NCI-H82 treated with DMSO at 0.1 percent for 48 hours (cell line): ENCODE measurements at regions not wholly inside any gene's neighbourhood (a gene's known extent, or its start where the extent isn't known, plus 50 kb on each side); places are given as distances from the start of the nearest gene placed in this dataset.

Experiments
- DNase-seq: peaks from one replicate; lab custom pipeline; 2025; ENCODE audit not compliant: unreplicated experiment; lab: John Stamatoyannopoulos, UW

DNA sequence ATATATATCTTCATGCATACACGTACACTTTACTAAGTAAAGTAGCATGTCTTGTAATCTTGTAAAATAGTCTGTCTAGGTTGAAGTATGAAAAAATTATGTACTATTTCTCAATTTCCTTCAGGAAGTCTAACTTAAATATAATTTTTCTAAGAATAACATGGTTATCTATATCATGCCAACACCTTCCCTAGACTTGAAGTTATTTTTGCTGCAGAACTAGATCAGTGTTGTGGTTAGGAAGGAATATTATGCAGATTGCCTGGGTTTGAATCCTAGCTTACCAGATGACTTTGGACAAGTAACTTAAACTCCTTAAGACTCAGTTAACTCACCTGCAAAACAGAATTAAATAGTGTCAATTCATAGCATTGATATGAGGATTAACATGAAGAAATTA, 142.2 kb upstream of the SEMA3A start:
- DNase-seq, result no peak

- DNase-seq, result no peak
Observed at GRCh38 chr7:84336303-84336702, 141.7 kb upstream of the SEMA3A start.

GRCh38 chr7:84331616-84332015, 137.0 kb upstream of the SEMA3A start:
- DNase-seq, result no peak

DNA sequence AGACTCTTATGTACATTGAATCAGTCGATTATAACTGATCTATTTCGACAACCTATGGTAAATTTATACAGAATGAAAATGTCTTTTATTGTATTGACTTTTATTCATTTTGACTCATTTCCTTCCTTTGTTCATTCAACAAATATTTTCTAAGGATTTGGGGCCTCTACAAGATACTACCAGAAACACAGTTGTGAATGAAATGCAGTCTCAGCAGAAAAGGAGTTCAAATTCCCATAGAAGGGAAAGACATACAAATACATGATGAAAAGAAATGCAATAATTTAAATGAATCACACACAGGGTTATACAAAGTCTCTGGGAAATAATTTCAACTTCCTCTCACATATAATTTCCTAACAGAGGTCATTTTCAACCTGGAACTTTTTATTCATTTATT, 134.0 kb upstream of the SEMA3A start:
- DNase-seq, result no peak

DNA sequence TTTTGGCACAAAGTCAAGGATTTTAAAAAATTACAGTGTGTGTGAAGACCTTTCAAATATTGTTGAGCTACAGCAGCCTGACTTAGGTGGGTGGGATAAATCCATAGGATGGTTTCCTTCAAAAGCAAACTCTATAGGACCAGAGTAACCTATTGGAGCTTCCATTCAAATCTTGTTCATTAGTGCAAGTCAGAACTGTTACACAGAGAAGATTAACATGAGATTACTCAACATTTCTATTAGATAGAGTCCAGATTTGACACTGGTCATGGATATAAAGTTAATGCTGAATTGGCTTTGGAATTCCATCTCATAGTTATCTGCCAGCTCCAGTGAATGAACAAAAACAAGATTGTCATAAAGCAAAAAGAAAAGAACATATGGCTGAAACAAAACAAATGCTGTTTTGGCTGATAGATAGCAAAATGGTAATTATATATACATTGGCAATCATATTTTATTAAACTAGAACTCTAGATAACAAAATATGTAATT, 129.6 kb upstream of the SEMA3A start:
- DNase-seq, result no peak

- DNase-seq, result no peak
Observed at GRCh38 chr7:84317536-84317935, 122.9 kb upstream of the SEMA3A start.

DNA sequence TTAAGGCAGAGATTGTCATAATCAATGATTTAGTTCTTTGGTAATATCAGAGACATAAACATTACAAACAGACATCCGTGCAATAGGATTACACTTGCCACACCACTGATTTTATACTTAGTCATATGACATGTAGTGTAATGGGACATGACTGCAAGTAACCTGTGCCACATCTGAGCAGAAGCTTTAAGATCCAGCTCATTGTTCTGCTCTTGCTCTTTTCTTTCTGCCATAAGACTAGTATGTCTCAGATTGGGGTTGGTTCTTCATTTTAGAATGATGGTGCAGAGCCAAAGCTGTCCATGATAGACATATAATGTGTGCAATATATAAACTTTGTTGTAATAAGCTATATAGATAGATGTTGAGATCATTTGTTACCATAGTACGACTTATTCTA, 119.7 kb upstream of the SEMA3A start:
- no peak for DNase-seq

GRCh38 chr7:84304407-84304806, 109.8 kb upstream of the SEMA3A start:
- no peak for DNase-seq

DNA sequence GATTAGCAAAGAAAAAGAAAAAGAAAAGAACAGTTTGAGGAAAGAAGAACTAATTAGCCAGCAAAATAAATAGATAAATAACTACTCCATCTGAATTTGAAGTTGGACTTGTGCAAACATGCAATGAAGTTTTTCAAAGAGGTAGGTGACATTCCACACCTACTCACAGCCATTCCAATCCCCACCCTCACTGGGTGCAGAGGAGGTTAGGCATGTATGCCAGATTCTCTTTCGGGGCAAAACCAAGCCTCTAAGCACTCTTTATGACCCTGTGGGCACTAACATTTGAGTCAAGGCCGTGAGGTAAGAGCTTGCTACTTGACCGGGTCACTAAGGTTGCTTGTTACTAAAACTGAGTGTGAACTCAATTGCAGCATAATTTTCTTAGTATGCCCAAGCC, 108.4 kb upstream of the SEMA3A start:
- DNase-seq, result no peak

DNA sequence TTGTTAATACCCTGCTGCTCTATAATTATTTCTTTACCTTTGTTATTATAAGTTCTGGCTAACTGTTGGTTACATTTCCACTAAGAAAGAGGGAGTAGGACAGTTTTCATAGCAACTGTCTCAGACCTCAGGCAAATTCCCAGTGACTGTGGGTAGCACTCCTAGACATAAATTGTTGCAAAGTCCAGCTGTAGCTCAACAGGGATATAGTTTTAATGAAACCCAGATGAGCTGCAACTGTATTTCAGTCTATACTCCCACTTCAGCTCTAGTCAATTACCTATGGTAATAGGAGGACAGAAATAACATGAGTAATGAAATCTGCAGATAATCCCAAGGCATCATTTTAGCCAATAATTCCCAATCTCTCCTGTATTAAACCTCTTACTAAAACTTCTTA, 103.0 kb upstream of the SEMA3A start:
- DNase-seq, result no peak

DNA sequence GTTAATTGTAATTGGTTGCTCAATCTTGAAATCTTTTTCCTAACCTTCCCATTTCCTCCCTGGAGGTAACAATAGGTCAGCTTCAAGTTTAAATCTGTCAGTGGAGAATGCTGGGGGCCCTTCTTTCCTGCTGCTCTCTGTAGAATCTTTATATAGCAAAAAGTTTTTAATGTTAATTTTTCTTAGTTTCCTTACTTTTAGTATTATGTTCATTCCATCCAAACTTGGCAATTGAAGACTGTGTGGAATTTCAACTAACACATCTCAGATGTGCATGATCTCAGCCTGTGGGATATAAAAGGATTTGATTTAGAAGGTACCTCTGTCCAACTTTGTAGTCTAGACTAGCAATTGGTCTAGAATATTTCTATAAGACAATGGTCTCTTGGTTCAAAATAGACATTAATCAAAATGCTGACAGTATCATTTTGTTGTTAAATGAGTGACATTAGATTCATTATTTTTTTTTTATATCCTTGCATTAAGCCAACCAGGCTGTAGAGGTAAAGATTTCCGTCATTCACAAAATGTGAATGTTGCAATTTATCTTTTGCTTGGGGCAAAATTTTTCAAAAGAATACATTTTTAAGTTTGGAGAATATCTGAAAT, 100.4 kb upstream of the SEMA3A start:
- DNase-seq, result no peak

DNA sequence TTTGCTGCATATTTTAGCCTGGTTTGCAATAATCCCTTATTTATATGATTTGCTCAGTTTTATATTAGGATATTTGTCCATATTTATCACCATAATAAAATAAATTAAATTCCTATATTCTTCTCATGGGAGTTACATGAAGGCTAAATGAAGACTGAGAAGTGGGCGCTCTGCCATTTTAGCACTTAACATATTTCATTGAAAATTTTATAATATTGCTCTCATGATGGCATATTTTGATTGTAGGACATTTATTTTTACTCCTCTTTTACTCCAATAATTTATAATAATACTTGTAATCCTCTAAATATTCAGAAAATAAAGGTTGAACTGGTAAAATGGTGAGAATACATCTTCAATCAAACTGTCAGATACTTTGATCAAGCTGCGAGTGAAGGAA, 99.8 kb upstream of the SEMA3A start:
- no peak for DNase-seq

DNA sequence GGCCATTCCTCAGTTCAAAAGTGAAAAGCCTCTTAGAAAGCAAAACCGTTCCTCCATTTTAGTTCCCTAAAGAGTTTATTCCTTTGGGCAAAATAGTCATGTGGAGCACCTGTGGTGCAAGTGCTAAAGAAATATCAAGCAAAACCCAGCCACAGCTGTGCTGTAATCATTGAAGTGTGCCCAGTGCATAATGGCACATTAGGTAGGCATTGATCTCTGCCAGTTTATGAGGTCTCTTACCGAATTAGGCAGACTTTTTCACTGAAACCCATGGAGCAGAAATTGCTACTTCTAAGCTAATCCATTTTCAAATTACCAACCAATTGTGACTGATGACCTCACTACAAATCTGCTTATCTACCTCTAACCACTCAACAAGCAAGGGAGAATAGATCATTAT, 97.2 kb upstream of the SEMA3A start:
- no peak for DNase-seq

DNA sequence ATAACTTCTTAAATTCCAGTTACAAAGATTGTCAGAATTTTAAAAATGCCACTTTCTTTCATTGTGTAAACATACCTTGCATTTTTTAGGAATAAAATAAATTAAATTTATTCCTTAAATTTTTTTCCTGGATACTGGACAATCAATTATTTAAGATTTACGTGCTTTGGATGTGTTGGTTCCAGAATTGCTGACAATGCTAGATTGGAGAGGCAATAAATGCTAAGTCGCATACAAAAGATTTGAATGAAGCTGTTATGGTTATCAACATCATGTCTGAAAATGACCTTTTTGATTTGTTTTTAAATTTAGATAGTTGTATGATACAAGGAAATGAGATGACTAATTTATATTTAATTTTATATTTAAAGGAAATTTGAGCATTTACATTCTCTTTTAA, 89.2 kb upstream of the SEMA3A start:
- DNase-seq, result no peak

- no peak for DNase-seq
Observed at GRCh38 chr7:84281518-84281917, 86.9 kb upstream of the SEMA3A start.

DNA sequence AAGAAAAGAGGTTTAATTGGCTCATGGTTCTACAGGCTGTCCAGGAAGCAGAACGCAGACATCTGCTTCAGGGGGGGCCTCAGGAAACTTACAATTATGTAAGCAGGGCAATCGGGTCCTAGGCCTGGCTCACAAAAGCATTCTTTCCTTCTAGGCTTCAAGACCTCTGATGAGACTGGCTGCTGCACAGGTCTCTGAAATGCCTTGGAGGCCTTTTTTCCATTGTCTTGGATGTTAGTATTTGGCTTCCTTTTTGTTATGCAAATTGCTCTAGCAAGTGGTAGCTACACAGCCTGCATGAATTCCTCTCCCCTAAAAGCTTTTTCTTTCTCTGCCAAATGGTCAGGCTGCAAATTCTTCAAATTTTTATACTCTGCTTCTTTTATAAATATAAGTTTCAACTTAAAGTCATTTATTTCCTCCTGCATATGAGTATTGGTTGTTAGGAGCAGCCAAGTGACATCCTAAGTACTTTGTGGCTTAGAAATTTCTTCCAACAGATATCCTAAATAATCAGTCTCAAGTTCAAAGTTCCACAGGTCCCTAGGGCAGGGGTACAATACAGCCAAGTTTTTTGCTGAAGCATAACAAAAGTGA, 83.1 kb upstream of the SEMA3A start:
- no peak for DNase-seq

DNA sequence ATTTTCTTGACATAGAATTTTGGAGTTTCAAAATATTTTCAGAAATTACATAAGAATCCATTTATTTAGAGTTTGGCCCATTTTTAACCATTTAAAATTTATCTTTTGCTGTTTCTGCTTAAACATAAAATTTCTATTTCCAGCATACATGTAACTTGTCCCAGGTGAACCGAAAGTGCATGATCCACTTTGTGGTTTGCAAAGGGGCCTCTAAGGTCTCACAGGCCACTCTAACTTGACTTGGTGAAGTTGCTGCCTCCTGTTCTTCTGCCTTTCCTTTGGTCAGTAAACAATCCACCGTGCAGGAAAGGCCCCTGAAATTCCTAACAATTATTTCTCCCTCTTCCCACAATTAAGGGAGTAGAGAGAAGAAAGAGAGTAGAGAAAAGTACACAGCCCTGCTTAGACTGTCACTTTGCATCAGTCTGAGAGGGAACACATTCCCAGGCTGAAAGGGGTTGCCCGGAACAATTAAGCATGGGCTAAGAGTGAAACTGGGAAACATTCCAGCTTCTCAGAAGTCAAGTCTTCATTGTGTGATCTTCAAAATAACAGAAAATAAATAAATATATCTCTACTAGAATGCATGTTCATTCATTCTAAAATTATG, 79.5 kb upstream of the SEMA3A start:
- no peak for DNase-seq

GRCh38 chr7:84271543-84271942, 77.0 kb upstream of the SEMA3A start:
- no peak for DNase-seq

DNA sequence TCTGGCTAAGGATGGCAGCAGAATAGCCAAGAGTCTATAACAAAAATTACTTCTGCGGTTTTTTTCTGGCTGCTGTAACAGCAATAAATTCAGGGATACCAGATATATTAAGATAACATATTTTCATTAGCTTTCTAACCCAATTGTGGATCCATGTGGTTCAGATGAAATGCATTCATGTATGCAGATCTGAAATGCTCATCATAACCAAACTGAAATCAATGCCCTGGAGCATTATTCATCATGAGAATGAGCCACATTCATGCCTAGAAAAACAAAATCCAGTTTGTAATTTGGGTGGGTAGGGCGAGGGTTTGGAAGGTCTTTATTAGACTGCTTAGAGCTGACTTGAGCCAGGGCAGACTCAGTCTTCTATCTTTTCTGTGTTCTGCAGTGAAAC, 69.8 kb upstream of the SEMA3A start:
- no peak for DNase-seq

DNA sequence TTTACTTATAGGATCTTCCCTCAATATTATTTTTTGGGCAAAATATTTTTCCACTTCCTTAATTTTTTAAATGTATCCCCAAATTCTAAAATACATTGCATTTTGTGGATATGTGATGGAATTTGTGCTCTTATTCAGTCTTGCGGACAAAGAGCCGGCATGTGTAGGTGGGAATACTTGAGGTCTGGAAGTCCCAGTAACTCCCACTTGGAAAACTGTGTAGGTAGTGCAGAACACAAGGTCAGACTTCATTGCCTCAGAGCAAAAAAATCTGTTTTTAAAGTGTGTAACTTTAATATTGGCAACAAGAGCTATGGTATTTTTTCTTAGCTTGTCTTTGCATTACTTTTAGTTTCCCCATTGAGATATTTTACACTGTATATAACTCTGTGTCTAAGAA, 68.5 kb upstream of the SEMA3A start:
- DNase-seq, result no peak

- DNase-seq, result no peak
Observed at GRCh38 chr7:84261509-84261908, 66.9 kb upstream of the SEMA3A start.

DNA sequence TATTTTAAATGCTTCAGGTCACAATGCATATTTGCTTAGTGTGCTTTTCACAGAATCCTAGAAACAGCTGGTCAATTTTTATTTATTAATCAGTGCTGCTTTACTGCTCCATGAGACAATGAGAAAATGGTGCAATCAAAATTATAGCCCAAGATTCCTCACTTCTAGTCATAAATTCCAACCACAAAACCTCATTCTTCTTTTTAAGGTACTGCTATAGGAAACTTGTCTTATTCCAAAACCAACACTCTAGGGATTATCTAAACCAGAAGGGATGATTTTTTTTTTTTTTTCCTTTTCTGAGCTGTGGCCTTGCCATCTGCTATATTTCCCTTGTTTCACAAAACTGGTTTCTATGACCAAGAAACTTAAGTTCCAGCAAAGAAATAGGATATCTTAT, 64.0 kb upstream of the SEMA3A start:
- no peak for DNase-seq

GRCh38 chr7:84256571-84256971, 62.0 kb upstream of the SEMA3A start:
- no peak for DNase-seq
